UCSD-AML1 (cell line): ENCODE measurements at regions not wholly inside any gene's neighbourhood (a gene's known extent, or its start where the extent isn't known, plus 50 kb on each side); places are given as distances from the start of the nearest gene placed in this dataset.

Experiments
- DNase-seq: peaks from one replicate; lab custom pipeline; 2025; ENCODE audit not compliant: unreplicated experiment; lab: John Stamatoyannopoulos, UW

DNA sequence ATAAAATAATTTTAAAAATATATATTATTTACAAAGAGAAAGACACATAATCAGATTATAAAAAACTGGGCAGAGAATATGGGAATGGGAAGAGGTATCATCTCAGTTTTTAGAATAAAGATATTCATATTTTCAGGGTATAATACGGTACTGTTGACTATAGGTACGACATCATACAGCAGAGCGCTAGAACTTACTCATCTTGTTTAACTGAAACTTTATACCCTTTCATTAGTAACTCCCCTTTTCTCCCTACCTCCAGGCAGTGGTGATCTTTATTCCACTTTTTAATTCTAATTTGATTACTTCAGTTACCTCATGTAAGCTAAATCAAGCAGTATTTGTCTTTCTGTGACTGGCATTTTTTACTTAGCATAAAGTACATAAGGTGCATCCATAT is 742.1 kb downstream of the MTRR start:
- DNase-seq: no peak

DNA sequence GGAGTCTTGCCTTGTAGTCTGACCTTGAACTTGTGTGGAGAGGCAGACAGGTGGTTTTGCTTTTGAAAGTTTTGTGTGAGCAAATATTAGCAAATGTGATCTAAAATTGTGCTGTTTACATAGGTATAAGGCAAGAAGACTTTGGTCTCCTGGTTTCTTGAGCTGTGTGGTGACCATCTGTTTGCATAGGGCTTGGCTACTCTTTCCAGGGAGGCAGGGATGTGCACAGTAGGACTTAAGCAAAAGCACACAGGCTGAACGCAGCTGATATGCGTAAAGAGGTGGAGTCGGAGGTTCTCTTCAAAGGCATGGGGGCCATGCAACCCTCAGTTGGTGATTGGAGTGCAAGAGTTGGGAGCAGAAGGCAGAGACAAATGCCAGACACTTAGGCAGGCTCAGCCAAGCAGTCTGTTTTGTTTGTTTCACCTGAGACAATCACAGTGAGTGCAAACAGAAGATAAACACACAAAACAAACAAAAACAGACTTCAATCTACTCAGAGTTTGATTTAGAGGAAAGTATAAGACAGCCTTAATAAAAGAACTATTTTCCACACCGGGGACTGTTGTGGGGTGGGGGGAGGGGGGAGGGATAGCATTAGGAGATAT is 744.2 kb downstream of the MTRR start:
- DNase-seq: no peak

DNA sequence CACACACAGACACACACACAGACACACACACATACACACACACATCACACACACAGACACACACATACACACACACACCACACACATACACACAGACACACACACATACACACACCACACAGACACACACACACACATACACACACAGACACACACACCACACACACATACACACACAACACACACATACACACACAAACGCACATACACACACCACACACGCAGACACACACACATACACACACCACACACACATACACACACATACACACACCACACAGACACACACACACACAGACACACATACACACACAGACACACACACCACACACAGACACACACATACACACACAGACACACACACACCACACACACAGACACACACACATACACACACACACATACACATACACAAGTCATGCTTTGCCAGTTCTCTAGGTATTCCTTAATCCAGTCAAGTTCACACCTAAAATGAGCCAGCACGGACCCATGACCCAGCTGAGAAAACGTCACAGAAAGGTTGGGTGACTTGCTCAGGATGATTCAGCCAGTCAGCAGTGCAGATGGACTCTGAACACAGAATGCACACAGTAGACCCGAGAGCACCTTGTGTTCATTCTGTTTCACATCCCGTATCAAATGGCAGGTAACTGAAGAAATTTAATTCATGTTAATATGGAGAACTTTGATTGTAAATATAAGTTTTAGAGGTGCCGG is 746.4 kb downstream of the MTRR start:
- DNase-seq: no peak

GRCh38 chr5:8628521-8628920 is 759.6 kb downstream of the MTRR start:
- DNase-seq: no peak

- no peak for DNase-seq
Measured at GRCh38 chr5:8633259-8633658, 764.3 kb downstream of the MTRR start.

GRCh38 chr5:8633696-8634095 is 764.7 kb downstream of the MTRR start:
- no peak for DNase-seq

DNA sequence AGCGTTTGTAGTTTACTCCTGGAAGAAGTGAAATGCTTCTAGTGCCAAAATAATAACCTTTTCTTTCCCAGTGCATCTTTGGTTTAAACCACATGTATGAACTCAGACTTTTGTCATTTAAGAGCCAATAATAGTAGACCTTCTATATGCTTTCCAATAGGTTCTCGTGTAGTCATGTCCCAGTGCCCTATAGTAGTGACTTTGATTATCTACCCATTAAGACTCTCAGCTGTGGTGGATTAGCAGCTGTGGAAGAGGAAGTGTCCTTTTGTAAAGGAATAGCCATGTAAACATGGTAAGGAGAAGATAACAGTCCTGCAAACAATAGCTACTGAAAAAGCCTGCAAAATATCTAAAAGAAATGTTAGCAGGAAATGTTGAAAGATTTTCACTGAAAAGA is 765.3 kb downstream of the MTRR start:
- no peak for DNase-seq

- DNase-seq: no peak
Measured at GRCh38 chr5:8641786-8642505, 773.0 kb downstream of the MTRR start.

- DNase-seq: no peak
Measured at GRCh38 chr5:8644377-8644776, 775.4 kb downstream of the MTRR start.

DNA sequence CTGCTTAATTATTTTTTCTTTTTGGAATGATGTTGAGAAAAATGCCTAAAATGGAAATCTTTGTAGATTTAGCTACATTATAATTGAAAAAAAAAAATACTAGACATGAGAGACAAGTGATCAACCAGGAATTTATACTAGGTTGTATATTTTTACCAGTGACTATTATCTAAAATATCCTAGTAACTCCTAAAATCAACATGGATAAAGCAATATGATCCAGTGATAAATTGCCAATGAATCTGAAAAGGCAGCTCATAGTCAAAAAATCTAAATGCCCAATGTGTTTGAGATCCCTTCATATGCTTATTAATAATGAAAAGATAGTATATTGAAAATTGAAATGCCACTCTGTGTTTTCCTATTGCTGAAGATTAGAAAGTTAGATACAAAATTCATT is 778.2 kb downstream of the MTRR start:
- no peak for DNase-seq

DNA sequence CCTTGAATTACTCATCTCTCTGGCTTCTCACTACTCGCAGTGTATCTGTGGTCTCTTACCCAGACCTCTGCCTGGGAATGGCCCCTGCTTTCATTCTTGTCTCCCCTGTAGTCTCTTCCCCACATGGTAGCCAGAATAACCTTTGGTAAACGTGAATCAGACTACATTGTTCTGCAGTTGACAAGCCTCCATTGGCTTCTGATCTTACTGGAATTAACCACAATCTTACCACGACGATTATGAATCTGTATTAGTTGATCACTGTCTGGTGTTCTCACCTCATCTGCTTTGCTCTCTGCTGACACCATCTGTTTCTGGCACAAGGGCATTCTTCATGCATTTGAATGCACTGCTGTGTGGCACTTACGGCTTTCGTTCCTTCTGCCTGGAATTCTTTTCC is 781.2 kb downstream of the MTRR start:
- no peak for DNase-seq

GRCh38 chr5:8660133-8660893 is 791.4 kb downstream of the MTRR start:
- no peak for DNase-seq

- no peak for DNase-seq
Measured at GRCh38 chr5:8663374-8663773, 794.4 kb downstream of the MTRR start.

- DNase-seq: no peak
Measured at GRCh38 chr5:8675182-8675581, 806.2 kb downstream of the MTRR start.

- DNase-seq: no peak
Measured at GRCh38 chr5:8676695-8677094, 807.7 kb downstream of the MTRR start.

- no peak for DNase-seq
Measured at GRCh38 chr5:8682381-8682780, 813.4 kb downstream of the MTRR start.

DNA sequence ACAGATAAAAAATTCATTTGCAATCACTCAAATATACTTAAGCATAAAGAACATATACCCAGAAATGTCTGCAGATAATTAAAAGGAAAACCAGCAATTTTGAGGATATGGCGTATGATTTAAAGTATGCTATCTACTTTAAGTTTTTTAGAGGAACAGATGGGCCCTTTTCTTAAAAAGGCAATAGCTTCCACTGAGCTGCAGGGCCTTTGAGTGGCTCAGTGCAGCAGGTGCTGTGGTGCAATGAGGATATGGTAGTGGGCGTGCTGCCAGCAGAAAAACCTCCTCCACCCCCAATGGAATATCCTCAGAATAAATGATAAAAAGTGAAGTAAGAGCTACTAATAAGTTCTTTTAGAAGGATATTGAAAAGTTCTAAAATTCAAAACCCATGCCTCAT is 814.5 kb downstream of the MTRR start:
- no peak for DNase-seq

DNA sequence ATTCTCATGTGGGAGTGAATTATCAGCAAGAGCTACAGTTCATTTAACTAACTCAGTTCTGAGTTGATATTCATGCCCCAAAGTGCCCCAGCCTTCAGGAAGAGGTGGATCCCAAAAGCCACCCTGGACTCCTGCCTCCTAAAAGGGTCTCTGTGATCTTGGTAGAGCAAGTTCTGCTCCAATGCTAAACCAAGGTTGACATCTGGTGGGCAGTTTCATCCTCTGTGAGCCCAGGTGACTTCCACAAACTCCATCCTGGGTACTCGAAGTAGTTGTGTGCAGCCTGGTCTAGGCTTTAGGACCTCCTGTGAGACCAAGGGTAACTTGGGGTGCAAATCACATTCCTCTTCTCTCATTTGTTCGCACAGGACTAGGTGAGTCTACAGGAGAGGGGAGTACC is 816.8 kb downstream of the MTRR start:
- no peak for DNase-seq

- no peak for DNase-seq
Measured at GRCh38 chr5:8686707-8687106, 817.8 kb downstream of the MTRR start.

GRCh38 chr5:8689773-8690172 is 820.8 kb downstream of the MTRR start:
- DNase-seq: no peak

GRCh38 chr5:8691221-8691620 is 822.3 kb downstream of the MTRR start:
- no peak for DNase-seq
